ENCODE measurements at regions not wholly inside any gene's neighbourhood (a gene's known extent, or its start where the extent isn't known, plus 50 kb on each side); places are given as distances from the start of the nearest gene placed in this dataset.

DNA sequence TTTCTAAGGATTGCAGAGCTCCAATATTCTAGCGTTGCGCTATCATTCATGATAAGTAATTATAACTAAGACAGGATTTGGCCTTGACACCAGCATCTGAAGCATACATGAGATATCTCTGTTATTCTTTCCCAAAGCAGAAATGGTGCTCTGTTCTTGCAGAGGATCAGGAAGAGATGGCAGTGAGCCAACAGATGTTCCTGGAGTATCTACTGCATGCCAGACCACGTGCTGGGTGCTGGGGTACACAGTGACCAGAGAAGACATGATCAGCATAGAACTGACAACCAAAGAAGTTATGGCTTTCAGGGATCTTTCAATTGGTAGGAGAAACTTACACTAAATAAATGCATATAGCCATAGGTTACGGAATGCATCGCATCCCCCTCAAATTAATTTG lies 63.7 kb upstream of the PLXNA4 start:
- no peak for DNase-seq (ENCODE audit: low read depth, low spot score)
- in situ Hi-C loops (cut with HindIII; ENCODE audit: low pct_unique_long_range_greater_than_20kb, low sequenced_read_pairs): no loop called here

DNA sequence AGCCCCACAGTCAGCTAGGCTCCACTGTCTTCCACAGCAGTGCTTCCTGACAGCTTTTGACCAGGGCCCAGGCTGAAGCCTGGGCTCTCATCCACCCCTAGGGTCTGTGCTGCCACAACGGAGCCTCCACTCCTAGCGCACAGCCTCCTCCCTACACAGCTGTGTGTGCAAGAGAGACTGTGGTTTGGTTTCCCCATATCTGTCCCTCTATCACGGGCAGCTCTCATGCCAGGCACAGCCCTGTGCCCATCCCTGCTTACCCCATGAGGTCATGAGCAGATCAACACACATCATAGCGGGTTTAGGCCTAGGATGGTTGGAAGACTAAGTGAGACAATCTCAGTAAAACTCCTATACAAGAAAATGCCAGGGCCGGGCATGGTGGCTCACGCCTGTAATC lies 61.7 kb upstream of the PLXNA4 start:
- in situ Hi-C loops (cut with HindIII; ENCODE audit: low pct_unique_long_range_greater_than_20kb, low sequenced_read_pairs): no loop called here
- no peak for DNase-seq (ENCODE audit: low read depth, low spot score)

- in situ Hi-C loops (cut with HindIII; ENCODE audit: low pct_unique_long_range_greater_than_20kb, low sequenced_read_pairs): no loop called here
- peak; percentile 97 for DNase-seq (ENCODE audit: low read depth, low spot score)
Observed at GRCh38 chr7:132636581-132636980, 60.3 kb upstream of the PLXNA4 start.

GRCh38 chr7:132635127-132635526 lies 58.9 kb upstream of the PLXNA4 start:
- in situ Hi-C loops (cut with HindIII; ENCODE audit: low pct_unique_long_range_greater_than_20kb, low sequenced_read_pairs): no loop called here
- DNase-seq (ENCODE audit: low read depth, low spot score): no peak

GRCh38 chr7:132630834-132631233 lies 54.6 kb upstream of the PLXNA4 start:
- in situ Hi-C loops (cut with HindIII; ENCODE audit: low pct_unique_long_range_greater_than_20kb, low sequenced_read_pairs): no loop called here
- DNase-seq (ENCODE audit: low read depth, low spot score): no peak

All from SK-MEL-5 (cell line).